Occipital lobe (tissue), 1 donor: ENCODE measurements at regions not wholly inside any gene's neighbourhood (a gene's known extent, or its start where the extent isn't known, plus 50 kb on each side); places are given as distances from the start of the nearest gene placed in this dataset.

Source experiments
- DNase-seq: peaks from one replicate; lab custom pipeline; 2025; lab: John Stamatoyannopoulos, UW

GRCh38 chr18:37930640-37931039, 365.0 kb upstream of the CELF4 start:
- DNase-seq = no peak

- DNase-seq = no peak
Measured at GRCh38 chr18:37922162-37922561, 356.6 kb upstream of the CELF4 start.

- DNase-seq = no peak
Measured at GRCh38 chr18:37920865-37921264, 355.3 kb upstream of the CELF4 start.

- DNase-seq = no peak
Measured at GRCh38 chr18:37913051-37913450, 347.5 kb upstream of the CELF4 start.

- no peak for DNase-seq
Measured at GRCh38 chr18:37902344-37902743, 336.7 kb upstream of the CELF4 start.

- no peak for DNase-seq
Measured at GRCh38 chr18:37900326-37900725, 334.7 kb upstream of the CELF4 start.

GRCh38 chr18:37889963-37890362, 324.4 kb upstream of the CELF4 start:
- no peak for DNase-seq

GRCh38 chr18:37874721-37875120, 309.1 kb upstream of the CELF4 start:
- no peak for DNase-seq

GRCh38 chr18:37873416-37873815, 307.8 kb upstream of the CELF4 start:
- DNase-seq = no peak

- no peak for DNase-seq
Measured at GRCh38 chr18:37872562-37872961, 307.0 kb upstream of the CELF4 start.

- DNase-seq = peak; percentile 4
Measured at GRCh38 chr18:37871561-37871960, 306.0 kb upstream of the CELF4 start.

- DNase-seq = no peak
Measured at GRCh38 chr18:37869051-37869450, 303.5 kb upstream of the CELF4 start.

- no peak for DNase-seq
Measured at GRCh38 chr18:37864122-37864521, 298.5 kb upstream of the CELF4 start.

- DNase-seq = no peak
Measured at GRCh38 chr18:37861981-37862380, 296.4 kb upstream of the CELF4 start.

- no peak for DNase-seq
Measured at GRCh38 chr18:37854396-37854795, 288.8 kb upstream of the CELF4 start.

GRCh38 chr18:37853706-37854105, 288.1 kb upstream of the CELF4 start:
- DNase-seq = no peak

GRCh38 chr18:37852464-37852863, 286.9 kb upstream of the CELF4 start:
- no peak for DNase-seq

GRCh38 chr18:37847544-37847943, 281.9 kb upstream of the CELF4 start:
- DNase-seq = no peak

- DNase-seq = no peak
Measured at GRCh38 chr18:37846996-37847395, 281.4 kb upstream of the CELF4 start.

GRCh38 chr18:37845498-37845897, 279.9 kb upstream of the CELF4 start:
- no peak for DNase-seq

- no peak for DNase-seq
Measured at GRCh38 chr18:37844209-37844970, 278.8 kb upstream of the CELF4 start.

GRCh38 chr18:37838083-37838482, 272.5 kb upstream of the CELF4 start:
- DNase-seq = no peak

GRCh38 chr18:37836071-37836970, 270.7 kb upstream of the CELF4 start:
- DNase-seq = no peak
